H9 (cell line): ENCODE measurements at regions not wholly inside any gene's neighbourhood (a gene's known extent, or its start where the extent isn't known, plus 50 kb on each side); places are given as distances from the start of the nearest gene placed in this dataset.

Experiments
- DNase-seq: peaks from one replicate; pipeline ENCODE4 v3.0.0-alpha.2; 2017
- H2AFZ ChIP-seq: one replicate; pipeline ENCODE4 v1.6.1; 2013; ENCODE audit warnings: mild to moderate bottlenecking, low read length, control low read depth, moderate library complexity
- H2AK5ac ChIP-seq: 2 replicates; pipeline ENCODE4 v1.6.1; 2013; ENCODE audit warnings: low read length, control low read depth, mixed read lengths; ENCODE audit not compliant: insufficient read length
- H2BK120ac ChIP-seq: one replicate; pipeline ENCODE4 v1.6.1; 2013; ENCODE audit warnings: low read depth, mild to moderate bottlenecking, low read length, control low read depth, inconsistent platforms; ENCODE audit not compliant: poor library complexity, severe bottlenecking
- H2BK12ac ChIP-seq: 2 replicates; pipeline ENCODE4 v1.6.1; 2013; ENCODE audit warnings: low read length, control low read depth, mixed read lengths, low read depth; ENCODE audit not compliant: insufficient read length
- H2BK15ac ChIP-seq: 2 replicates; pipeline ENCODE4 v1.6.1; 2013; ENCODE audit warnings: low read depth, low read length, control low read depth
- H2BK20ac ChIP-seq: one replicate; pipeline ENCODE4 v1.6.1; 2013; ENCODE audit warnings: low read depth, mild to moderate bottlenecking, low read length, control low read depth, inconsistent platforms; ENCODE audit not compliant: poor library complexity, severe bottlenecking
- H2BK5ac ChIP-seq: 2 replicates; pipeline ENCODE4 v1.6.1; 2013; ENCODE audit warnings: low read length, control low read depth, mixed read lengths; ENCODE audit not compliant: insufficient read length
- H3K14ac ChIP-seq: 2 replicates; pipeline ENCODE4 v1.6.1; 2013; ENCODE audit warnings: low read length, control low read depth; ENCODE audit not compliant: insufficient read depth
- H3K18ac ChIP-seq: 2 replicates; pipeline ENCODE4 v1.6.1; 2013; ENCODE audit warnings: low read depth, mild to moderate bottlenecking, mixed read lengths, low read length, control low read depth; ENCODE audit not compliant: insufficient read length
- H3K23ac ChIP-seq: 2 replicates; pipeline ENCODE4 v1.6.1; 2013; ENCODE audit warnings: low read length, control low read depth, mixed read lengths, low read depth; ENCODE audit not compliant: insufficient read length
- H3K23me2 ChIP-seq: 2 replicates; pipeline ENCODE4 v1.6.1; 2013; ENCODE audit warnings: low read depth, mild to moderate bottlenecking, mixed read lengths, low read length, control low read depth; ENCODE audit not compliant: insufficient read length, poor library complexity, severe bottlenecking
- H3K27ac ChIP-seq: 2 replicates; pipeline ENCODE4 v1.5.1; 2013; ENCODE audit warnings: low read length, control low read depth, mixed read lengths, low read depth; ENCODE audit not compliant: insufficient read length
- H3K27me3 ChIP-seq: 2 replicates; pipeline ENCODE4 v1.6.1; 2013; ENCODE audit warnings: low read length, control low read depth, inconsistent platforms; ENCODE audit not compliant: insufficient read depth
- H3K4ac ChIP-seq: 2 replicates; pipeline ENCODE4 v1.6.1; 2013; ENCODE audit warnings: low read depth, mild to moderate bottlenecking, control low read depth, inconsistent platforms, low read length, moderate library complexity
- H3K4me1 ChIP-seq: 2 replicates; pipeline ENCODE4 v1.6.1; 2013; ENCODE audit warnings: low read length, control low read depth, inconsistent platforms; ENCODE audit not compliant: insufficient read depth
- H3K4me2 ChIP-seq: 2 replicates; pipeline ENCODE4 v1.6.1; 2013; ENCODE audit warnings: low read length, control low read depth, mixed read lengths; ENCODE audit not compliant: insufficient read length, insufficient read depth
- H3K56ac ChIP-seq: 2 replicates; pipeline ENCODE4 v1.6.1; 2013; ENCODE audit warnings: low read depth, mild to moderate bottlenecking, mixed read lengths, low read length, control low read depth; ENCODE audit not compliant: insufficient read length
- H3K79me1 ChIP-seq: 2 replicates; pipeline ENCODE4 v1.6.1; 2013; ENCODE audit warnings: low read depth, mild to moderate bottlenecking, moderate library complexity, low read length, control low read depth, inconsistent platforms; ENCODE audit not compliant: insufficient read depth, poor library complexity, severe bottlenecking
- H3K79me2 ChIP-seq: 2 replicates; pipeline ENCODE4 v1.6.1; 2013; ENCODE audit warnings: low read length, control low read depth, inconsistent platforms; ENCODE audit not compliant: insufficient read depth
- H3K9ac ChIP-seq: 2 replicates; pipeline ENCODE4 v1.6.1; 2013; ENCODE audit warnings: low read length, control low read depth, mixed read lengths; ENCODE audit not compliant: insufficient read length; ENCODE audit errors: extremely low read depth
- H3K9me3 ChIP-seq: one replicate; pipeline ENCODE4 v1.6.1; 2013; ENCODE audit warnings: low read depth, low read length, inconsistent platforms; ENCODE audit not compliant: control insufficient read depth
- H3T11ph ChIP-seq: one replicate; pipeline ENCODE4 v1.6.1; 2013; ENCODE audit warnings: mild to moderate bottlenecking, low read length, control low read depth, inconsistent platforms
- H4K20me1 ChIP-seq: one replicate; pipeline ENCODE4 v1.6.1; 2013; ENCODE audit not compliant: control insufficient read depth, insufficient read length, insufficient read depth
- H4K5ac ChIP-seq: 2 replicates; pipeline ENCODE4 v1.6.1; 2013; ENCODE audit warnings: low read depth, mild to moderate bottlenecking, mixed read lengths, low read length, control low read depth; ENCODE audit not compliant: insufficient read length
- H4K8ac ChIP-seq: replicated peaks from 2 replicates; pipeline ENCODE4 v1.6.1; 2013; ENCODE audit warnings: low read length, control low read depth, mixed read lengths, low read depth; ENCODE audit not compliant: insufficient read length
- H4K91ac ChIP-seq: 2 replicates; pipeline ENCODE4 v1.6.1; 2013; ENCODE audit warnings: low read depth, mild to moderate bottlenecking, moderate library complexity, mixed read lengths, low read length, control low read depth; ENCODE audit not compliant: insufficient read length
- H3K27ac Mint-ChIP-seq, 3 experiments: 2 replicates in 2 of 3; 3 replicates in 1 of 3; pipeline ENCODE4 v1.8.0; 2020 to 2021; ENCODE audit warnings: mixed read lengths in 3 of 3, mild to moderate bottlenecking in 1 of 3, moderate library complexity in 1 of 3
- H3K27me3 Mint-ChIP-seq: 2 replicates; pipeline ENCODE4 v1.8.0; 2021; ENCODE audit warnings: low read depth, mild to moderate bottlenecking, moderate library complexity, mixed read lengths
- H3K36me3 Mint-ChIP-seq, 3 experiments: 2 replicates in 2 of 3; 3 replicates in 1 of 3; pipeline ENCODE4 v1.8.0; 2020 to 2021; ENCODE audit warnings: low read depth in 3 of 3, mixed read lengths in 3 of 3; ENCODE audit not compliant: insufficient read depth in 1 of 3
- H3K4me1 Mint-ChIP-seq, 2 experiments: 2 replicates each; pipeline ENCODE4 v1.8.0; 2020; ENCODE audit warnings: mixed read lengths in 2 of 2
- H3K4me3 Mint-ChIP-seq, 2 experiments: 2 replicates in 1 of 2; 3 replicates in 1 of 2; pipeline ENCODE4 v1.8.0; 2020 to 2021; ENCODE audit warnings: mild to moderate bottlenecking in 2 of 2, mixed read lengths in 2 of 2, moderate library complexity in 1 of 2
- H3K9me3 Mint-ChIP-seq, 2 experiments: 2 replicates in 1 of 2; 3 replicates in 1 of 2; pipeline ENCODE4 v1.8.0; 2020; ENCODE audit warnings: mild to moderate bottlenecking in 2 of 2, mixed read lengths in 2 of 2, moderate library complexity in 1 of 2
- WGBS: extraction: QIAGEN DNeasy Blood & Tissue Kit; methylation state at CpG from one replicate; pipeline ENCODE4 v1.1.7; 2013; ENCODE audit warnings: missing lambda C conversion rate, low lambda C conversion rate, mixed read lengths; ENCODE audit not compliant: insufficient read length; ENCODE audit errors: extremely low coverage; 5-methylcytosine and 5-hydroxymethylcytosine counted together
- TF ChIP-seq, protein P1 (sequence below): fragments of 200-600 bp; sonication (generic); conservative IDR thresholded peaks from 3 replicates; pipeline ENCODE4 v1.8.0; 2021; ENCODE audit warnings: antibody characterized with exemption, mild to moderate bottlenecking

DNA sequence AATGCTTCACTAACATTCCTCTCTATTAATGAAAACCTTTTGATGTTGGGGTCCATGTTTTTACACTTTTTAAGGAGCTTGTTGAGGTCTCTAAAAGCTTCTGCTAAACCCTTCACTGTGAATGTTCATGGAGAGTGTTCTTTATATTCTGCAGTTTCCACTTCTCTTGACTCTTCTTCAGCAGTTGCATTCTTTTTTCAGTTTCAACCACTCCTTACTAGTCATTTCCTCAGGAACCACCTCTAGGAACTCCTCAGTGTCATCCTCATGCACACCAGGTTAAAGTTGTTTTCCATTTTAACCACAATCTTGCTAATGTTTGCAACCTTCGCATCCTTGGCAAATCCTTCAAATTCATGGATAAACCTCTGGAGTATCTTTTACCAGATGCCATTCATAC is 821.6 kb downstream of the ANKRD7 start:
- TF ChIP-seq, protein P1, sequence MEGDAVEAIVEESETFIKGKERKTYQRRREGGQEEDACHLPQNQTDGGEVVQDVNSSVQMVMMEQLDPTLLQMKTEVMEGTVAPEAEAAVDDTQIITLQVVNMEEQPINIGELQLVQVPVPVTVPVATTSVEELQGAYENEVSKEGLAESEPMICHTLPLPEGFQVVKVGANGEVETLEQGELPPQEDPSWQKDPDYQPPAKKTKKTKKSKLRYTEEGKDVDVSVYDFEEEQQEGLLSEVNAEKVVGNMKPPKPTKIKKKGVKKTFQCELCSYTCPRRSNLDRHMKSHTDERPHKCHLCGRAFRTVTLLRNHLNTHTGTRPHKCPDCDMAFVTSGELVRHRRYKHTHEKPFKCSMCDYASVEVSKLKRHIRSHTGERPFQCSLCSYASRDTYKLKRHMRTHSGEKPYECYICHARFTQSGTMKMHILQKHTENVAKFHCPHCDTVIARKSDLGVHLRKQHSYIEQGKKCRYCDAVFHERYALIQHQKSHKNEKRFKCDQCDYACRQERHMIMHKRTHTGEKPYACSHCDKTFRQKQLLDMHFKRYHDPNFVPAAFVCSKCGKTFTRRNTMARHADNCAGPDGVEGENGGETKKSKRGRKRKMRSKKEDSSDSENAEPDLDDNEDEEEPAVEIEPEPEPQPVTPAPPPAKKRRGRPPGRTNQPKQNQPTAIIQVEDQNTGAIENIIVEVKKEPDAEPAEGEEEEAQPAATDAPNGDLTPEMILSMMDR = no peak
- no peak overlapping the region for H3T11ph ChIP-seq
- H3K27ac ChIP-seq = no peak overlapping the region
- H2AFZ ChIP-seq = no peak overlapping the region
- no peak overlapping the region for H2BK5ac ChIP-seq
- no peak for DNase-seq
- Mint-ChIP-seq H3K36me3 (peaks cover 0 to 6% (median 5%) of the 10 kb centered on the region in 3 experiments; a peak in 5 of 7 replicates), H3K4me1 (no peaks in the 10 kb centered on the region), H3K27ac (no peak overlapping the region), H3K9me3 (peaks cover 6 to 8% of the 10 kb centered on the region in 2 experiments; a peak in 4 of 5 replicates), H3K27me3 (no peaks in the 10 kb centered on the region), H3K4me3 (no peak overlapping the region)
- no peak overlapping the region for H2AK5ac ChIP-seq
- H2BK20ac ChIP-seq = no peak overlapping the region
- no peak overlapping the region for H2BK15ac ChIP-seq
- H3K4ac ChIP-seq = no peak overlapping the region
- no peaks in the 10 kb centered on the region for H3K23me2 ChIP-seq
- H3K14ac ChIP-seq = no peak overlapping the region
- no peak overlapping the region for H3K9ac ChIP-seq
- H3K79me1 ChIP-seq = no peaks in the 10 kb centered on the region
- no peak overlapping the region for H4K5ac ChIP-seq
- H3K27me3 ChIP-seq = no peaks in the 10 kb centered on the region
- H3K4me1 ChIP-seq = no peaks in the 10 kb centered on the region
- H3K9me3 ChIP-seq = no peaks in the 10 kb centered on the region
- no peak overlapping the region for H4K8ac ChIP-seq
- no peak overlapping the region for H3K18ac ChIP-seq
- no peak overlapping the region for H2BK120ac ChIP-seq
- H4K20me1 ChIP-seq = no peaks in the 10 kb centered on the region
- no peaks in the 10 kb centered on the region for H3K79me2 ChIP-seq
- H4K91ac ChIP-seq = no peak overlapping the region
- no peak overlapping the region for H2BK12ac ChIP-seq
- WGBS = no CpG with 5 or more reads among the region's 1 CpG
- no peak overlapping the region for H3K23ac ChIP-seq
- no peak overlapping the region for H3K4me2 ChIP-seq
- H3K56ac ChIP-seq = no peak overlapping the region
